ENCODE measurements at regions not wholly inside any gene's neighbourhood (a gene's known extent, or its start where the extent isn't known, plus 50 kb on each side); places are given as distances from the start of the nearest gene placed in this dataset.
"Not testable (repeated sequence)": the region's sequence is repeated elsewhere in the genome, so short reads cannot be mapped to it uniquely, and the experiment has no call there.

GRCh38 chr3:31100519-31100918 is 206.1 kb upstream of the GADL1 start:
- H4K20me1 ChIP-seq (ENCODE audit: control insufficient read depth, extremely low read depth, insufficient read depth, low read length), result no peaks in the 10 kb centered on the region
- no peaks in the 10 kb centered on the region for H3K9me3 ChIP-seq (ENCODE audit: control insufficient read depth, low read depth, low read length)
- peaks cover 48% of the 10 kb centered on the region for H3K4me1 ChIP-seq (ENCODE audit: control insufficient read depth, extremely low read depth, insufficient read depth, low read length)
- no peaks in the 10 kb centered on the region for H3K27me3 ChIP-seq (ENCODE audit: control insufficient read depth, extremely low read depth, insufficient read depth, low read length)
- no peak overlapping the region for H3K4me3 ChIP-seq (ENCODE audit: control insufficient read depth in 2 of 3, extremely low read depth in 1 of 3, insufficient read depth in 2 of 3, low read depth in 1 of 3, low read length in 3 of 3)
- no peak overlapping the region for H3K9ac ChIP-seq (ENCODE audit: control insufficient read depth, extremely low read depth, insufficient read depth, low read length)
- DNase-seq (ENCODE audit: low read depth, low spot score) (no peak), FAIRE-seq (no peak)
- no peak overlapping the region for H2AFZ ChIP-seq (ENCODE audit: control insufficient read depth, low read length)
- no peak overlapping the region for H3K27ac ChIP-seq (ENCODE audit: control insufficient read depth, insufficient read depth, low read length)
- dilution Hi-C loops (cut with MboI; ENCODE audit: extremely low pct_ligation_motif_present, low sequenced_read_pairs), result no loop called here
- H3K36me3 ChIP-seq (ENCODE audit: control insufficient read depth in 2 of 2, extremely low read depth in 1 of 2, insufficient read depth in 2 of 2, low read length in 2 of 2), result no peaks in the 10 kb centered on the region
- H3K79me2 ChIP-seq (ENCODE audit: control insufficient read depth, insufficient read depth, low read length), result no peaks in the 10 kb centered on the region
- no peak overlapping the region for H3K4me2 ChIP-seq (ENCODE audit: control insufficient read depth, extremely low read depth, insufficient read depth, low read depth, low read length)
- H3K9me1 ChIP-seq (ENCODE audit: control insufficient read depth, extremely low read depth, insufficient read depth, low read length), result no peaks in the 10 kb centered on the region
- TF ChIP-seq, protein P1, sequence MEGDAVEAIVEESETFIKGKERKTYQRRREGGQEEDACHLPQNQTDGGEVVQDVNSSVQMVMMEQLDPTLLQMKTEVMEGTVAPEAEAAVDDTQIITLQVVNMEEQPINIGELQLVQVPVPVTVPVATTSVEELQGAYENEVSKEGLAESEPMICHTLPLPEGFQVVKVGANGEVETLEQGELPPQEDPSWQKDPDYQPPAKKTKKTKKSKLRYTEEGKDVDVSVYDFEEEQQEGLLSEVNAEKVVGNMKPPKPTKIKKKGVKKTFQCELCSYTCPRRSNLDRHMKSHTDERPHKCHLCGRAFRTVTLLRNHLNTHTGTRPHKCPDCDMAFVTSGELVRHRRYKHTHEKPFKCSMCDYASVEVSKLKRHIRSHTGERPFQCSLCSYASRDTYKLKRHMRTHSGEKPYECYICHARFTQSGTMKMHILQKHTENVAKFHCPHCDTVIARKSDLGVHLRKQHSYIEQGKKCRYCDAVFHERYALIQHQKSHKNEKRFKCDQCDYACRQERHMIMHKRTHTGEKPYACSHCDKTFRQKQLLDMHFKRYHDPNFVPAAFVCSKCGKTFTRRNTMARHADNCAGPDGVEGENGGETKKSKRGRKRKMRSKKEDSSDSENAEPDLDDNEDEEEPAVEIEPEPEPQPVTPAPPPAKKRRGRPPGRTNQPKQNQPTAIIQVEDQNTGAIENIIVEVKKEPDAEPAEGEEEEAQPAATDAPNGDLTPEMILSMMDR (optimal IDR thresholded peaks at IDR 0.05 in 1 of 3, IDR thresholded peaks at IDR 0.05 in 1 of 3, conservative IDR thresholded peaks at IDR 0.05 in 1 of 3; ENCODE audit: extremely low read depth in 1 of 3, insufficient read depth in 2 of 3, low read length in 3 of 3), result no peak
- no peak for TF ChIP-seq EZH2 (IDR thresholded peaks at IDR 0.05; ENCODE audit: low read length)

DNA sequence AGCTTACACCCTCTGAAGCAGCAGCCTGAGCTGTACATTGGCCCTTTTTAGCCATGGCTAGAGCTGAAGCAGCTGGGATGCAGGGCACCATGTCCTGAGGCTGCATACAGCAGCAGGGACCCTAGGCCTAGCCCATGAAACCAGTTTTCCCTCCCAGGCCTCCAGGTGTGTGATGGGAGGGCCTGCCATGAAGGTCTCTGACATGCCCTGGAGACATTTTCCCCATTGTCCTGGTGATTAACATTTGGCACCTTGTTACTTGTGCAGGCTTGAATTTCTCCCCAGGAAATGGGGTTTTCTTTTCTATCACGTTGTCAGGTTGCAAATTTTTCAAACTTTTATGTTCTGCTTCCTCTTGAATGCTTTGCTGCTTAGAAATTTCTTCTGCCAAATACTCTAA is 206.8 kb upstream of the GADL1 start:
- peak overlapping the region; percentile 52 for H3K4me2 ChIP-seq (ENCODE audit: control insufficient read depth, extremely low read depth, insufficient read depth, low read depth, low read length)
- H3K27me3 ChIP-seq (ENCODE audit: control insufficient read depth, extremely low read depth, insufficient read depth, low read length); H3K36me3 ChIP-seq (ENCODE audit: control insufficient read depth in 2 of 2, extremely low read depth in 1 of 2, insufficient read depth in 2 of 2, low read length in 2 of 2); H4K20me1 ChIP-seq (ENCODE audit: control insufficient read depth, extremely low read depth, insufficient read depth, low read length); dilution Hi-C loops (cut with MboI; ENCODE audit: extremely low pct_ligation_motif_present, low sequenced_read_pairs); H3K4me3 ChIP-seq (ENCODE audit: control insufficient read depth in 2 of 3, extremely low read depth in 1 of 3, insufficient read depth in 2 of 3, low read depth in 1 of 3, low read length in 3 of 3); H3K9me1 ChIP-seq (ENCODE audit: control insufficient read depth, extremely low read depth, insufficient read depth, low read length); H3K79me2 ChIP-seq (ENCODE audit: control insufficient read depth, insufficient read depth, low read length); H3K9ac ChIP-seq (ENCODE audit: control insufficient read depth, extremely low read depth, insufficient read depth, low read length); H3K9me3 ChIP-seq (ENCODE audit: control insufficient read depth, low read depth, low read length); DNase-seq (ENCODE audit: low read depth, low spot score): not testable (repeated sequence)
- peak overlapping the region; percentile 18 for H3K27ac ChIP-seq (ENCODE audit: control insufficient read depth, insufficient read depth, low read length)
- FAIRE-seq, result peak; percentile 36
- peak overlapping the region; percentile 41 for H2AFZ ChIP-seq (ENCODE audit: control insufficient read depth, low read length)
- H3K4me1 ChIP-seq (ENCODE audit: control insufficient read depth, extremely low read depth, insufficient read depth, low read length), result peaks cover 54% of the 10 kb centered on the region

GRCh38 chr3:31102196-31102879 is 207.9 kb upstream of the GADL1 start:
- H3K36me3 ChIP-seq (ENCODE audit: control insufficient read depth in 2 of 2, extremely low read depth in 1 of 2, insufficient read depth in 2 of 2, low read length in 2 of 2), result no peaks in the 10 kb centered on the region
- dilution Hi-C loops (cut with MboI; ENCODE audit: extremely low pct_ligation_motif_present, low sequenced_read_pairs), result no loop called here
- no peaks in the 10 kb centered on the region for H3K27me3 ChIP-seq (ENCODE audit: control insufficient read depth, extremely low read depth, insufficient read depth, low read length)
- no peak overlapping the region for H3K27ac ChIP-seq (ENCODE audit: control insufficient read depth, insufficient read depth, low read length)
- no peaks in the 10 kb centered on the region for H4K20me1 ChIP-seq (ENCODE audit: control insufficient read depth, extremely low read depth, insufficient read depth, low read length)
- no peak overlapping the region for H3K4me2 ChIP-seq (ENCODE audit: control insufficient read depth, extremely low read depth, insufficient read depth, low read depth, low read length)
- H3K9me3 ChIP-seq (ENCODE audit: control insufficient read depth, low read depth, low read length), result no peaks in the 10 kb centered on the region
- peak overlapping the region; percentile 13 for H2AFZ ChIP-seq (ENCODE audit: control insufficient read depth, low read length)
- no peaks in the 10 kb centered on the region for H3K79me2 ChIP-seq (ENCODE audit: control insufficient read depth, insufficient read depth, low read length)
- TF ChIP-seq, protein P1 (optimal IDR thresholded peaks at IDR 0.05 in 1 of 3, IDR thresholded peaks at IDR 0.05 in 1 of 3, conservative IDR thresholded peaks at IDR 0.05 in 1 of 3; ENCODE audit: extremely low read depth in 1 of 3, insufficient read depth in 2 of 3, low read length in 3 of 3), result no peak
- no peak for TF ChIP-seq EZH2 (IDR thresholded peaks at IDR 0.05; ENCODE audit: low read length)
- DNase-seq (ENCODE audit: low read depth, low spot score) (no peak), FAIRE-seq (peak; percentile 41)
- H3K4me1 ChIP-seq (ENCODE audit: control insufficient read depth, extremely low read depth, insufficient read depth, low read length), result peaks cover 62% of the 10 kb centered on the region
- H3K9ac ChIP-seq (ENCODE audit: control insufficient read depth, extremely low read depth, insufficient read depth, low read length), result no peak overlapping the region
- H3K4me3 ChIP-seq (ENCODE audit: control insufficient read depth in 2 of 3, extremely low read depth in 1 of 3, insufficient read depth in 2 of 3, low read depth in 1 of 3, low read length in 3 of 3), result no peak overlapping the region
- H3K9me1 ChIP-seq (ENCODE audit: control insufficient read depth, extremely low read depth, insufficient read depth, low read length), result no peaks in the 10 kb centered on the region

All from keratinocyte (primary cell).